ENCODE measurements at regions not wholly inside any gene's neighbourhood (a gene's known extent, or its start where the extent isn't known, plus 50 kb on each side); places are given as distances from the start of the nearest gene placed in this dataset.

GRCh38 chr3:13711911-13712650 lies 163.2 kb downstream of the FBLN2 start:
- Histone ChIP-seq H3K9me3 (peaks cover 0 to 3% of the 10 kb centered on the region in 2 donors), H3K4me1 (no peaks in the 10 kb centered on the region)

GRCh38 chr3:13710251-13710650 lies 161.3 kb downstream of the FBLN2 start:
- intact Hi-C loops (cut with DNase I): no loop called here
- DNase-seq (peak in 1 of 4 donors; percentile 4), ATAC-seq (no peak)
- peaks cover 0 to 3% of the 10 kb centered on the region in 2 donors for H3K9me3 ChIP-seq
- TF ChIP-seq, protein P1, sequence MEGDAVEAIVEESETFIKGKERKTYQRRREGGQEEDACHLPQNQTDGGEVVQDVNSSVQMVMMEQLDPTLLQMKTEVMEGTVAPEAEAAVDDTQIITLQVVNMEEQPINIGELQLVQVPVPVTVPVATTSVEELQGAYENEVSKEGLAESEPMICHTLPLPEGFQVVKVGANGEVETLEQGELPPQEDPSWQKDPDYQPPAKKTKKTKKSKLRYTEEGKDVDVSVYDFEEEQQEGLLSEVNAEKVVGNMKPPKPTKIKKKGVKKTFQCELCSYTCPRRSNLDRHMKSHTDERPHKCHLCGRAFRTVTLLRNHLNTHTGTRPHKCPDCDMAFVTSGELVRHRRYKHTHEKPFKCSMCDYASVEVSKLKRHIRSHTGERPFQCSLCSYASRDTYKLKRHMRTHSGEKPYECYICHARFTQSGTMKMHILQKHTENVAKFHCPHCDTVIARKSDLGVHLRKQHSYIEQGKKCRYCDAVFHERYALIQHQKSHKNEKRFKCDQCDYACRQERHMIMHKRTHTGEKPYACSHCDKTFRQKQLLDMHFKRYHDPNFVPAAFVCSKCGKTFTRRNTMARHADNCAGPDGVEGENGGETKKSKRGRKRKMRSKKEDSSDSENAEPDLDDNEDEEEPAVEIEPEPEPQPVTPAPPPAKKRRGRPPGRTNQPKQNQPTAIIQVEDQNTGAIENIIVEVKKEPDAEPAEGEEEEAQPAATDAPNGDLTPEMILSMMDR (IDR thresholded peaks at IDR 0.05): no peak
- H3K4me1 ChIP-seq: no peaks in the 10 kb centered on the region
- H3K27ac ChIP-seq: no peak overlapping the region
- no peak overlapping the region for H3K4me3 ChIP-seq
- no peaks in the 10 kb centered on the region for H3K36me3 ChIP-seq
- no peaks in the 10 kb centered on the region for H3K27me3 ChIP-seq

More at GRCh38 chr3:13711911-13712650, 163.2 kb downstream of the FBLN2 start:
- TF ChIP-seq, protein P1 (IDR thresholded peaks at IDR 0.05): no peak
- DNase-seq: peak in 1 of 4 donors; percentile 3
- no peaks in the 10 kb centered on the region for H3K36me3 ChIP-seq
- no peak for ATAC-seq
- H3K27ac ChIP-seq: no peak overlapping the region
- no peaks in the 10 kb centered on the region for H3K27me3 ChIP-seq
- no peak overlapping the region for H3K4me3 ChIP-seq
- intact Hi-C loops (cut with DNase I): no loop called here

- no peak for DNase-seq
Measured at GRCh38 chr3:13709706-13710105, 160.8 kb downstream of the FBLN2 start.

DNA sequence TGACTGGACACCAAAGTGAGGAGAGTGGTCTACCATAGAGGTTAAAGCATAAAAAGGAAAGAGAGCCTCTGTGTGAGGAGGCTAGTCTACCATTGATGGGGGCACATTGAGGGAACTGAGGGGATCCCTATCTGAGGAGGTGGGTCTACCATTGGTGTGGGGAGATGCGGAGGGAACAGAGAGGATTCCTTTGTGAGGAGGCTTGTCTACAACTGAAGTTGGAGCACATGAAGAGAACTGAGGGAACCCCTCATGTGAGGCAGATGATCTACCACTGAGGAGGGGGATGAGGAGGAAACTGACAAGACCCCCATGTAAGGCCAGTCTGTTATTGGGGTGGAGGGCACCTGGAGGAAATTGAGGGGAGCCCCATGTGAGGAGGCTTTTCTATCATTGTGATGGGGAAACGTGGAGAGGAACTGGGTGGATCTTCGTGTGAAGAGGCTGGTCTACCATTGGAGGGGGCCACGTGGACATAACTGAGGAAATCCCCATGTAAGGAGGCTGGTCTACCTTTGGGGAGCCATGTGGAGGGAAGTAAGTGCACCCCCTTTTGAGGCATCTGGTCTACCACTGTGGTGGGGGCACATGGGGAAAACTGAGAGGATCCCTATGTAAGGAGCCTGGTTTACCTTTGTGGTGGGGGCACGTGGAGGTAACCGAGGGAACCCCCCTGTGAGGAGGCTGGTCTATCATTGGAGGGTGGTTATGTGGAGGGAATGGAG lies 160.1 kb downstream of the FBLN2 start:
- H3K27ac ChIP-seq: no peak overlapping the region
- TF ChIP-seq, protein P1 (IDR thresholded peaks at IDR 0.05): no peak
- DNase-seq (peak in 1 of 4 donors; percentile 10), ATAC-seq (no peak)
- H3K36me3 ChIP-seq: no peaks in the 10 kb centered on the region
- no peaks in the 10 kb centered on the region for H3K4me1 ChIP-seq
- intact Hi-C loops (cut with DNase I): no loop called here
- no peak overlapping the region for H3K4me3 ChIP-seq
- H3K9me3 ChIP-seq: peaks cover 0 to 3% of the 10 kb centered on the region in 2 donors
- no peaks in the 10 kb centered on the region for H3K27me3 ChIP-seq

More at GRCh38 chr3:13709706-13710105, 160.8 kb downstream of the FBLN2 start:
- H3K4me1 ChIP-seq: no peaks in the 10 kb centered on the region
- H3K27ac ChIP-seq: no peak overlapping the region
- H3K36me3 ChIP-seq: no peaks in the 10 kb centered on the region
- no peak for ATAC-seq
- intact Hi-C loops (cut with DNase I): no loop called here
- TF ChIP-seq, protein P1 (IDR thresholded peaks at IDR 0.05): no peak
- no peaks in the 10 kb centered on the region for H3K27me3 ChIP-seq
- peaks cover 0 to 3% of the 10 kb centered on the region in 2 donors for H3K9me3 ChIP-seq
- H3K4me3 ChIP-seq: no peak overlapping the region

GRCh38 chr3:13708301-13708700 lies 159.4 kb downstream of the FBLN2 start:
- no peak for ATAC-seq
- peaks cover 0 to 2% of the 10 kb centered on the region in 2 donors for H3K9me3 ChIP-seq
- H3K4me3 ChIP-seq: no peak overlapping the region
- no peaks in the 10 kb centered on the region for H3K36me3 ChIP-seq
- no peaks in the 10 kb centered on the region for H3K4me1 ChIP-seq
- intact Hi-C loops (cut with DNase I): no loop called here
- H3K27ac ChIP-seq: no peak overlapping the region
- TF ChIP-seq, protein P1 (IDR thresholded peaks at IDR 0.05): no peak
- no peaks in the 10 kb centered on the region for H3K27me3 ChIP-seq
- no peak for DNase-seq
